ENCODE measurements at regions not wholly inside any gene's neighbourhood (a gene's known extent, or its start where the extent isn't known, plus 50 kb on each side); places are given as distances from the start of the nearest gene placed in this dataset.

- no peak for TF ChIP-seq EZH2 (IDR thresholded peaks at IDR 0.05; ENCODE audit: borderline replicate concordance)
- no peak for TF ChIP-seq CTCF (IDR thresholded peaks at IDR 0.05; ENCODE audit: poor library complexity)
- TF ChIP-seq EZH2phosphoT487 (IDR thresholded peaks at IDR 0.05; ENCODE audit: low read depth, severe bottlenecking, unreplicated experiment), result no peak
These were observed 257.1 kb upstream of the NRXN1 start for GRCh38 chr2:51289045-51289444.
